Stimulated activated CD4-positive, alpha-beta T cell treated with anti-CD3 and anti-CD28 coated beads, Interleukin-15, amount 100 ng/mL, for 24 hours (primary cell): ENCODE measurements at regions not wholly inside any gene's neighbourhood (a gene's known extent, or its start where the extent isn't known, plus 50 kb on each side); places are given as distances from the start of the nearest gene placed in this dataset.
"Not testable (repeated sequence)": the region's sequence is repeated elsewhere in the genome, so short reads cannot be mapped to it uniquely, and the experiment has no call there.

ENCODE experiments used
- DNase-seq: peaks from one replicate; pipeline ENCODE4 v3.0.0-alpha.2; 2020

DNA sequence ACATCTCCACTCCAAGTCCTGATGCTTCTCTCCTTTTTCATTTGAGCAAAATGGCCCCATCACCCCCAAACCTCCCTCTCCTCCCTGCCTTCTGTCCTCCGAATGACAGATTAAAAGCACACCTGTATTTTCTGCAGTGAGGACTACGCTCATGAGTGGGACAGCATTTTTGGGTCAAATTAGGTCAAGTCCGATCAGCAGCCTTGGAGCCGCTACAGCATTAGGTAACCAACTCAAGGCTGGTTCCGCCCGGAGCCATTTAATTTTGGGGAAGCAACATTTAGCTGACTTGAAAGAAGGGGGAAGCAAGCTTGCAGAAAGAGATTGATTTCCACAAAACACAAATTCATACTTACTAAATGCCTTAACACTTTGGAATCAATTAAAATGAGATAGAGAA lies 324.1 kb upstream of the CDH5 start:
- no peak for DNase-seq

DNA sequence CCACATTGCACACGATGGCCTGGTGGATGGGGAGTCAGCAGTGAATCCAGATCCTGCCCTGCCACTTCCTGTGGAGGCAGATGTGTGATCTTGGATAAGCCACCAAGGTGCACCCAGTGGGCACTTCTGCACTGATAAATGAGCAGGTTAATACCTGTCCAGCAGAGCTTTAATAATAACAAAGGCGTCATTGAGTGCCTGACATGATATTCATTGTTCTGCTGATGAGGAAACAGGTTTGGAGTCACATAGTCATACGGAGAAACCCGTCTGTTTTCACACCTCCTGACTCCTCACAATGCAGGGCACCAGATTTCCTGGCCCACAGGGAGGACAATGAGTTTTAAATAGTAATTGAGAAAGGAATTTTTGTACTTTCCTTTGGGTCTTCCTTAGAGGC lies 324.6 kb upstream of the CDH5 start:
- DNase-seq: no peak

DNA sequence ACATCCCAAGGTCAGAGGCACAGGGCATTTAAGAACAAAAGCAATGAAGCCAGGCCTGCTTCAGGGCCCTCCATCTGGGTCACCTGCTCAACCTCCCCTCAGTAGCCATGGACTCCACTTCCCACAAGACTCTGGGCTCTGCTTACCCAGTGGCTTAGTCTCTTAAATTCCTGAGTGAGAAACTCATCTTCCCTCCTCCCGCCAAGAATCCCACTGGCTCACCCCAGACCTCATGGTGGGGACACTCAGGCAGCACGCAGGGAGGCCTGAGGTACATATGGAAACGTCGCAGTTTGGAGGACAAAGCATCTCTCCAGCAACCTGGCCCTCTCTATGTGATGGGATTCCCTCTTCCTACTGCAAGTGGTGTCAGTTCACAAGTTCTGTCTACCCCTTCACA lies 326.7 kb upstream of the CDH5 start:
- DNase-seq: no peak

- no peak for DNase-seq
Observed at GRCh38 chr16:66036793-66037715, 329.4 kb upstream of the CDH5 start.

GRCh38 chr16:66036184-66036583 lies 330.3 kb upstream of the CDH5 start:
- DNase-seq: no peak

DNA sequence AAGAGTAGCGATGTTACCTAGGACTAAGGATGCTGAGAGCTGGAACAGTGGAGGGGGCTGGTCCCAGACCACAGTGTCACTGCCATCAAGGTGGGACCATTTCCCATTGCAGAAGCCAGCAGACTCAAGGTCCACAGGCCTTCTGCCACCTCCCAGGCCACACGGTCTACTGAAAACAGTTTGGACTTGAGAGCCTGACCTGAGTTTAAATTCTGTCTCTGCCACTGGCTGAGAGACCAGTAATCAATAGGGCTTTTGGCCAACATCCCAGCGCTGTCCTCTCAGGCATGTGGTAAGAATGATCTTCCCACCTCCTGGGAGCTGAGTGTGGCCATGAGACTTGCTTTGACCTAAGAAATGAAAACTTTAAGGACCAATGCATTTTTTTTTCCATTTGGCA lies 331.4 kb upstream of the CDH5 start:
- no peak for DNase-seq

DNA sequence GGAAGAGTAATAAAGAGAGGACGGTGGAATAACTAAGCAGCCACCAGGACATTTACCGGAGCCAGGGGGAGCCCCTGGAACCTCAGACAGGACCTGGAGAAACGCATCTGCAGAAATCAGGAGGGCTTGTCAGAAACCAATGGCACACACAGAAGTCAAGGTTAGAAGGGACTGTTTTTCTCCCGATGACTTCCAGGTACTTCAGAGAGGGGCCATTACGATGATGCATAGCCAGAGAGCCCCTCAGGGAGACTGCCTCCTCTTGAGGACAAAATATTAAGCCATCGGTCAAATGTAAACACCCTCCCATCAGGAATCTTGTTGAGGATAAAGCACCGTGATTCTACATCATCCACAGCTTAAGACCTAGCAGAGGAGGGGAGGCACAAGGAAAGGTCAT lies 333.6 kb upstream of the CDH5 start:
- no peak for DNase-seq

DNA sequence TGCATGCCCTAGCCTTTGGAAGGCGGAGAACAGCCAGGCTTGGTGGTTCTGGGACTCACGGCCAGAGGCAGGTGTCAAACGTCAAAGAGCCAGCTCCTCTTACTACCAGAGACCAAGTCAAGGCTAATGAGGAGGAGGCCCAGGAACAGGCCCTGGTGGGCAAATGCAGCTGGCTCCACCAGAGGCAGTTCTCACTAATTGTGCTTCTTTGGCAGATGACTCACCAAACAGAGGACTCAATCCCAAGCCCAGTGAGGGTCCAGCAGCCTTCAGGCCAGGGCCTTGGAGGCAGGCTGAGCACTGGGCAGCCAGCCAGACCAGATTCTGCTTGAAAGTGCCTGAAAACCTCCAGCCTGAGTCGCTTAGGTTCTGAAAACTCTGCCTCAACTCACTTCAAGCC lies 336.5 kb upstream of the CDH5 start:
- DNase-seq: no peak

GRCh38 chr16:66028510-66029216 lies 337.8 kb upstream of the CDH5 start:
- no peak for DNase-seq

- no peak for DNase-seq
Observed at GRCh38 chr16:66026787-66027330, 339.6 kb upstream of the CDH5 start.

GRCh38 chr16:66026211-66026610 lies 340.3 kb upstream of the CDH5 start:
- DNase-seq: no peak

DNA sequence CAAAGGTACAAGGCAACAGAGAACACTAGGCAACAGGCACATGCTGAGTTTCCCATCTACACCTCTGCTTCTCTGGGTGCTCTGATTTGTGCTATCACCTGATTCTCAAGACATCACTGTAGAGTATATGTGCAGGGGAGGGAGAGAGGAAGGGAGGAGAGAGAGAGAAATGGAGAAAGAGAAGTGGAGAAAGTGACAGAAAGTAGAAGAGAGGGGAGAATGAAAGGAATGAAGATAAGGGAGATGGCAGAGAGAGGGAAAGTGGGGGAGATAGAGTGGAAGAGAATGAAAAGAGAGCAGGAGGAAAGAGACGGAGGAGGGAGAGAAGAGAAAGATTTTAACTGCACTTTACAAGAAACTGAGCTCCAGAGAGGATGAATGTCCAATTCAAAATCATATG lies 340.7 kb upstream of the CDH5 start:
- DNase-seq: no peak

- DNase-seq: not testable (repeated sequence)
Observed at GRCh38 chr16:66024567-66024966, 341.9 kb upstream of the CDH5 start.

DNA sequence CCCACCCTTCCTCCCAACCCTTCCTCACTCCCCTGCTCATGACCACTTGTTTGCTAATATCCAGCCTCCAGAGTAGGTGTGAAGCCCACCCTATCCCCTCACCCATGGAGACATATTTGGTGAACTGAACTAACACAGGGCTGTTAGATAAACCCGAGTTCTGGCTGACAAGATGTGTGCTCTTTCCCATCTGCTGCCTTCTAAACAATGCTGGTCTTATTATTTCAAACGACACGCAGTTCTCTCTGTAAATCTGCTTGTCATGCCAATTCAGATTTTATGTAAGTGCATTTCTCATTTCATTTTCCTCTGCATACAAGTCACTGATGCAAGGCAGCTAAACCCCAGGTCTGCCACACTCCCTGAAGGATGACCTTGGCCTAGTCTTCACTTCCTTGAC lies 343.0 kb upstream of the CDH5 start:
- no peak for DNase-seq

GRCh38 chr16:66020642-66021041 lies 345.8 kb upstream of the CDH5 start:
- DNase-seq: no peak

- no peak for DNase-seq
Observed at GRCh38 chr16:66020046-66020445, 346.4 kb upstream of the CDH5 start.

GRCh38 chr16:66019502-66019901 lies 347.0 kb upstream of the CDH5 start:
- not testable (repeated sequence) for DNase-seq

DNA sequence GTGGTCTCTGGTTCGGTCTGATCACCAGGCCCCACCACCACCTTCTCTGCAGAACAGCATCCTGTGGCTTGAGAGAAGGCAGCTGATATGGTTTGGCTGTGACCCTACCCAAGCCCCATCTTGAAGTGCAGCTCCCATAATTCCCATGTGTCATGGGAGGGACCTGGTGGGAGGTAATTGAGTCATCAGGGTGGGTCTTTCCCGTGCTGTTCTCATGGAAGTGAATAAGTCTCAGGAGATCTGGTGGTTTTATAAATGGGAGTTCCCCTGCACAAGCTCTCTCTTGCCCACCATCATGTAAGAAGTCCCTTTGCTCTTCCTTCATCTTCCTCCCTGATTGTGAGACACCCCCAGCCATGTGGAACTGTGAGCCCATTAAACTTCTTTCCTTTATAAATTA lies 352.3 kb upstream of the CDH5 start:
- DNase-seq: no peak

GRCh38 chr16:66013486-66013885 lies 353.0 kb upstream of the CDH5 start:
- DNase-seq: no peak

DNA sequence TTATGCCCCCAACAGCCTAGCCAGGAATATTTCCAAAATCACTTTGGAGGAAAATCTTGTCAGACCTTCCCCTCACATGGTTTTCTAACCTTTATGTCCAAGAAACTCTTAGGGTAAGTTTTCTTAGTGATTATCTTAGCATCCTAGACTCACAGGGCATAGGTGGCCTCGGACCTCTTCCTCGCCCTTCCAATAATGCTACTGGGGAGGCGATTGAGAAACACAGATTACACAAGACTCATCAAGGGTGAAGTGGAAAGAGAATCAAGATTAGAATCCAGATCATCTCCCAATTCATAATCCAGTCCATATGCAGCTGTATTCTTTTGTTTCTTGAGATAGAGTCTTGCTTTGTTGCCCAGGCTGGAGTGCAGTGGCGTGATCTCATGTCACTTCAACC lies 358.4 kb upstream of the CDH5 start:
- DNase-seq: no peak

DNA sequence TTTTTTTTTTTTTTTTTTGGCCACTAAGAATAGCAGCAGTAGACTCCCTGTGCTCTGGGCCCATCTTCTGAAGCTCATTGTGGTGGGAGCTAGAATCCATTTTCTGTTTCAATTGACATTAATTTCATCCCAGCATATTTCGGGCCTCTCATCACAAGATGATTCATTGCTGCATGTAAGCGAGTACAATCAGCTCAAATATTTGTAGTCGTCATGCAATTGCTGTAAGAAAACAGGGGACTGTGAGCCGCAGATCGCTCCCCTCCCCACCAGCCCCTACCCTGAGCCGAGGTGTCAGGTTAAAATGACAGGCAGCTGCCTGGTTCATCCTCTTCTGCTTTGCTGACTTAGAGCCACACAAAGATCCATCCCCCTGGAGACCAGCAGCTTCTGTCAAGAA lies 358.8 kb upstream of the CDH5 start:
- DNase-seq: no peak

DNA sequence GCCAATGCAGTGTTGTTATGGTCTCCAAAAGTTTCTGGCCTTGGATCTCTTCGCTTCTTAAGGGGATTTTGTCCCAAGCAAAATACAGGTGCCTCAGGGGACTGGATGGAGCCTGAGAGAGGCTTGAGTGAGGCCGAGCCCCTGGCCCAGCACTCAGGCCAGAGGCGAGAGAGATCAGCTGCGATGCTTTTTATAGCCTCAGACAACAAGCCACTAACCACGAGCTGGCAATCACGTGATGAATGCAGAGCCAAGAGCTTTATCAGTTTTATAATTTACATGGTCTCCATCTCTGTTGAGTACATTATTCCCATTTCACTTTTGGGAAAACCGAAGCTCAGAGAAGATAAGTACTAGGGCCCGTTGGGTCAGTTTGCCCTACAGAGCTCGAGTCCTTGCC lies 360.0 kb upstream of the CDH5 start:
- DNase-seq: no peak

DNA sequence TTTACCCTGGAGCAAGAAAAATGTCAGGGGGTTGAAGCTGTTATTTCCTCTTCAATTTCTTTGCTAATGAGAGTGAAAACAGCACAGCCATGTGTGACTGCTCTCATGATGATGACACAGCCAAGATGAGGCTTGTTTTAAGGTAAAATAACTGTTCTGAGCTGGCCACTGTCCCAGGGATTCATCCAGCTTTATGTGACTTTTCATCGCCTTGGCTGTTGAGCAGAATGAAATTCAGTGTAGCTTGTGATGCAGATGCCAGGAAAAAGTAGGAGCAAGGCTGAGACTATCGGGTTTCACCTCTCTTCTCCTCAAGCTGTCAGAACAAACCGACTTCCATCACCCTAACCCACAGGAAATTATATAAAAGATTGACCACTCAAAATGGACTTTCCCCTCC lies 361.8 kb upstream of the CDH5 start:
- DNase-seq: no peak

DNA sequence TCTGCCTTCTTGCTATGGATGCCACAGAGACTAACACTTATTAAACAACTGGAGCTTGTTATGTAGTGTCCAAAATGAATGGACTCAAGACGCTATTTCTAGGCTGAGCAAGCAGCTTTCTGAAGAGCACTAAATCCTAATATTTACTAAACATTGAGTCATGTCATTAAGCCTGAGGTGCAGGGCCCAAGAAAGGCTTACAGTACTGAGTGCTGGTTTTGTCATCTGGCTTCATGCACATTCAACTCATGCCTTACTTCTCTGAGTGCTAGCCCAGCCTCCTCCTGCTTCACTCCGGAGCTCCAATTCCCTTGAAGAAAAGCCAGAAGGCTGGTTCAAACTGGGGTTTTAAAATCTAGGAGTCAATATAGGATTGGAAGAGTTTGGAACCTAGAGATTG lies 363.3 kb upstream of the CDH5 start:
- no peak for DNase-seq
